A172 (cell line): ENCODE measurements at regions not wholly inside any gene's neighbourhood (a gene's known extent, or its start where the extent isn't known, plus 50 kb on each side); places are given as distances from the start of the nearest gene placed in this dataset.

Experiments
- DNase-seq: peaks from one replicate; pipeline ENCODE4 v3.0.0-alpha.2; 2015; ENCODE audit warnings: low spot score

GRCh38 chr3:124660599-124660998, 69.7 kb upstream of the UMPS start:
- no peak for DNase-seq

- DNase-seq, result peak; percentile 63
Measured at GRCh38 chr3:124663690-124664089, 66.6 kb upstream of the UMPS start.

- no peak for DNase-seq
Measured at GRCh38 chr3:124664804-124665203, 65.4 kb upstream of the UMPS start.

GRCh38 chr3:124666067-124666466, 64.2 kb upstream of the UMPS start:
- no peak for DNase-seq

GRCh38 chr3:124669470-124669869, 60.8 kb upstream of the UMPS start:
- DNase-seq, result peak; percentile 32

- no peak for DNase-seq
Measured at GRCh38 chr3:124671106-124671505, 59.1 kb upstream of the UMPS start.

GRCh38 chr3:124674336-124674735, 55.9 kb upstream of the UMPS start:
- no peak for DNase-seq

GRCh38 chr3:124676236-124676635, 54.0 kb upstream of the UMPS start:
- no peak for DNase-seq

- no peak for DNase-seq
Measured at GRCh38 chr3:124679048-124679638, 51.1 kb upstream of the UMPS start.
